NCI-H2029 (cell line): ENCODE measurements at regions not wholly inside any gene's neighbourhood (a gene's known extent, or its start where the extent isn't known, plus 50 kb on each side); places are given as distances from the start of the nearest gene placed in this dataset.

Experiments
- DNase-seq: peaks from one replicate; lab custom pipeline; 2025; lab: John Stamatoyannopoulos, UW

DNA sequence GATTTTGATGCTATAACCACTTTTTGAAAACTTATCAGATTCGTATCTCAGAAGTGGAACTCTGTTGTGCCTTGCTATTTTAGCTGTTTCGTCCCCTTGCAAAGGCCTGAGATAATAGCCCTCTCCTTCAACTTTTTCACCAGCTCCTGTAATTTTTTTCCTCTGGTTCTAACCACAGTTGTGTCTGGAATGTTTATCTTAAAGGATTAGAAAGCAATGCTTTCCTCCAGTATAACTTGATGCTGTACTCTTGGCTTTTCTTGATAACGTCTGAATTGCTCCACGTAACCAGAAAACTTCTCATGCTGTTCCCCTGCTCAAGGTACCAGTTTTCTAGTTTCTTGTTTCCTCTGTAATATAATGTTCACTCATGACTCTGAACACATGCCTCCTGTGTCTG, 209.4 kb downstream of the DTWD2 start:
- no peak for DNase-seq

DNA sequence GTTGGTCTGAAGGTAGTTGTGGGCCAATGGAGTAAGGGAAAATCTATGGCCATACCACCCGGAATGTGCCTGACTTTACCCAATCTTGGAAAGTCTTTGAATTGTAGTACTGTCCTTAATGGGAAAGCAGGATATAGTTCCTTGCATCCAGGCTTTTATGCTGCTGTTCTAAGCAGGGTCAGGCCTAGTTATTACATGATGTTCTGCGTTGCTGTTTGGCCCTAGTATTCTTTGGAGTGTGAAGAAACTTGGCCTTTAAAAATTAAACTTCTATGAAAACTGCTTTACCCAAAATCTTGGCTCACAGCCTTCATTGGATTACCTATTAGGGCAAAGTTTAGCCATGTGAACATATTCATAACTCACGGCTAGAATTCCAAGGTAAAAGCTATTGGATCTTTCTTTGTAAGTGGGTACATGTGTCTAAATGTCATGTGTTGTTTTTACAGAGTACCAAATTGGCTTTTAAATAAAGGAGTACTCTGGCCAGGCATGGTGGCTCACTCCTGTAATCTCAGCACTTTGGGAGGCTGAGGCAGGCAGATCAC, 211.1 kb downstream of the DTWD2 start:
- no peak for DNase-seq

DNA sequence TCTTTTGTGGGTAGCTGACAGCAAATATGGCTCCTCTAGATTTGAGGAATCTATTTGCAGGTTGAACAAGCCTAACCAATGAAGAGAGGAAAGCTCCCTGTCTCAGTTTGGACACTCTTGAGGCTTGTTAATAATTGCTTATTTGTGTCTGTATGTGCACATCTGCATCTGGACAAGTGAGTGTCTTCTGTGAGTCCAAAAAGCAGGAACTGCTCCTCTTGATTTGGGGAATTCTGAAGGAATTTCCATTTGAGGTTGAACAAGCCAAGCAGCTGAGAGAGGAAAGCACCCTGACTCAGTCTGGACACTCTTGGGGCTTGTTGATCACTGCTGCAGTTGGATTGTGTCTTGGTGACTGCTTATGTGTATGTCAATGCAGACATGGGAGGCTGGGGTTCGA, 211.6 kb downstream of the DTWD2 start:
- DNase-seq: no peak

DNA sequence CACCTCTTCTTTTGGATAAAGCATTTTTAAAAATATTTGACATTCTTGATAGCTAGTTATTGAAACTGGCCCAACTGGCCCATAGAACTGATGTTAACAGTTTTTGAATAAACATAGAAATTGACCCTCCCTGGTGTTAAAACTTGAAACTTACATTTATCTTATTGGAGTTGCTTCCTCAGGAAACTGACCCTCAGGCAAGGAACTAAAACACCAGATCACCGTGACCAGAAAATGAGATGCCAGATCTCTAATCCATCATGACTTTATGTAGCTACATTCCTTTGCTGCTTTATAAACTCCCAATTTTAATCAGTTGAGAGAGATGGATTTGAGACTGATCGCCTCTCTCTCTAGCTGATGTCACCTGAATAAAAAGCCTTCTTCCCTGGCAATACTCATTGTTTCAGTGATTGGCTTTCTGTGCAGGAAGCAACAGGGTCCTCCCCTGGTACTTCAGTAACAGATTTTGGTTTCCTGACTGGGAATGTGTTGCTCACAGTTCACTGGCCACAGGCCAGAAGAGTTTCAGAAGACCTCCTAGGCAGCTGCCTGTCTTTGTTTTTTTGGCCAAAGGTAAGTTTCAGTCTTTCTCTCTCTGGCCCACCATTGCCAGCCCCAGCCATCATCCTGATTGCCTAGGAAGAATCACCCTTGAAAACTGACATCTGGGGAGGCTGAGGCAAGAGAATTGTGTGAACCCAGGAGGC, 212.4 kb downstream of the DTWD2 start:
- no peak for DNase-seq

DNA sequence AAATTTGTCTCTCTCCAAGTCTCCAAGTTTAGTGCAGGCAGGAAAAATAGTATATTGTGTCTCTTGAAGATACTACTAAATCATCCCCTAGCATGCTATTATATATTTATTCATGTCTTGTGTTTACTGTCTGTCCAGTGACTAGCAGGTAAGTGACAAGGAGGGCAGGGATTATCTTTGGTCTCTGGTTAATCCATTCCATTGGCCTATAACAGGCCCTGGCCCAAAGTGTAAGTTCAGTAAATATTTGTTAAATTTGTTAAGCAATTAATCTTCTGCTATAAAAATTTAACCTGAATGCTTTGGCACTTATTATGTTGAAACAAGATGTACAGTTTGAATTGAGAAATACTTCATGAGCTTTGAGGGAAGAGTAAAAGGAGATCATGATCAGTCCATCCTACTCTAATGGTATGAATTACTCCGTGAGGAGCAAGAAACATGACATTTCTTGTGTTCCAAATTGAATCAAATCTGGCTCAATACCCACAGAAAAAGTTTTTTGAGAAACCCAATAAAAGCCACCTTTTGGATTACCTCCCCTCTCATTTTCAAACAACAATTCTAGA, 219.7 kb downstream of the DTWD2 start:
- DNase-seq: no peak

DNA sequence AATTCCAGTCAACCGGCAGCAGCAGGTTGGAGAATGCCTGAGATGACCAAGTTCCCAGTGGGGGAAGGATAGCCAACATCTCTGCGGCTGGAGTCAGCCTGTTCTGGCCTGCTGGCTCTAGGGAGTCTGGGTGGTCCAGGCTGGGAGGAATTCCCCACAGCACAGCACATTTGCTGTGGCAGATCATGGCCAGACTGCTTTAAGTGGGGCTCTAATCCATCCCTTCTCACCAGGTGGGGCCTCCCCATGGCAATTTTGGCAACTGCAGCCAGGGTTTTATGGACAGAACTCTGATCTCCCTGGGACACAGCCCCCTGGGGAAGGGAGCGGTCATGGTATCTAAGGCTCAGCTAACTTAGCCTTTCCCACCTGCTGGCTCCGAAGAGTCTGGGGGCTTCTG, 226.1 kb downstream of the DTWD2 start:
- no peak for DNase-seq

DNA sequence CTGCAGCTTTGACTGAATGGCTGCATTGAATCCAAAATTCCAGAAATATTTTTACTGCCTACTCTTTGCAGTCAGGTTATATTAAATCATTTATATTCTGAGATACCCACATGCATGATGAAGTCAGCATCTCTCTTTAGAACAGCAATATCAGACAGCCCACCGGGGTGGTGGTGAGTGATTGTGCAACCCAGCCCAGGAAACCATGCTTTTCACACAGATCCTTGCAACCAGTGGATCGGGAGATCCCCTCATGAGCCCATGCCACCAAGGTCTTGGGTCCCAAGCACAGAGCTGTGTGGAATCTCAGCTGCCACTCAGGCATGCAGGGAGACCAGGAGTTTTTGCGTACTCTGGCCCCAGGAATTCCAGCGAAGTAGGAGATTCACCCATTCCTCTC, 226.5 kb downstream of the DTWD2 start:
- DNase-seq: no peak

DNA sequence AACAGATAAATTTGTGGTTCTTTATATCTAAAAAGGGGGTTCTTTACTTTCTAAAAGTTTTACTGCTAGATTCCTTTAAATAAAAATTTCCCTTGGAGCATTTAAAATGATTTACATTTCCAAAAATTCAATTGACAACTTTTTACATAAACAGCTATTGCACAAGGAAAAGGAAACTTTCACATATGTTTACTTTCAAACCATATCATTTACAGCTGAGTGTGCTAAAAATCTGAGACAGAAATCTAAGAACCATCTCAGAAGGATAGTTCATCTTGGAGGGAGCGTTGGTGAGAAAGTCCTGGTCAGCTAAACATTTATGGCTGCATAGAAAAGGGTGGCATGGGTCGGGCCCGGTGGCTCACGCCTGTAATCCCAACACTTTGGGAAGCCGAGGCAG, 235.4 kb downstream of the DTWD2 start:
- DNase-seq: no peak

DNA sequence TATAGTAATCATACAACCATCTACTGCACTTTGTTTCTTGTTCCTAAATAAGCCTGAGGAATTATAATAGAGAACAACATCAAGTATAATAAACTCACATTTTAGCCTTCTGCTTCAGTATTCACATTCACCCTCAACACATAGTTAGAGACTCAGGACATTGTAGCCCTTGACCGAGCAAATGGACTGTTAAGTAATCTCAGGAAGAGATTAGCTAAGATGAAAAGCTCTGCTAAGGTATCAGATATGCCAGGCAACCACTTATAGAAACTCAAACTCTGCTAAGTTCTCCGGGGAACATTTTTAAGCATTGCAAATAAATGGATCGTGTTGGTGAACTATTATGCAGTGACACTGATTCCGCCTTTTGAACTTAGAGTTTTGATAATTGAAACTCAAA, 252.0 kb downstream of the DTWD2 start:
- DNase-seq: no peak

DNA sequence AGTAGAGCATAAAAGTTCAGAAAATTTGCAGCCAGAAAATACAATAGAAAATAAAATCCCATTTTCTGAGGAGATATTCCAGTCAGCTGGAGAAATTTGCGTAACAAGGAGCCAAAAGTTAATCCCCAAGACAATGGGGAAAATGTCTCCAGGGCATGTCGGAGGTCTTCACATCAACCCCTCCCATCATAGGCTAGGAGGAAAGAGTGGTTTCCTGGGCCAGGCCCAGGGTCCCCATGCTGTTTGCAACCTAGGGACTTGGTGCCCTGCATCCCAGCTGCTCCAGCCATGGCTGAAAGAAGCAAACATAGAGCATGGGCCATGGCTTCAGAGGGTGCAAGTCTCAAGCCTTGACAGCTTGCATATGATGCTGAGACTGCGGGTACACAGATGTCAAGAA, 255.0 kb downstream of the DTWD2 start:
- DNase-seq: no peak

DNA sequence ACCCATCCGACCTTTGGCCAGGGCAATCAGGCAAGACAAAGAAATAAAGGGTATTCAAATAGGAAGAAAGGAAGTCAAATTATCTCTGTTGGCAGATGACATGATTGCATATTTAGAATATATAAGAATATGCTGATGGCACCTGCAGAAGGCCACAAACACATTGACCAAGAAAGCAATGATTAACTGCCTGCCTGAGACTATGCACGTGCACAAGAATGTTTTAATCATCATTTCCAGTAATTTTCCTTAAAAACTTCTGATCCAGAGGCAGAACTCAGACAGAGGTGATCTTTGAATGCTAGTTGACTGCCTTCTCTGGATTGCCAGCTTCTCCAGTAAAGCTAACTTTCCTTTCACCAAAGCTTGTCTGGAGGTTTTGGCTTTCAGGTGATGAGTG, 260.2 kb downstream of the DTWD2 start:
- no peak for DNase-seq

DNA sequence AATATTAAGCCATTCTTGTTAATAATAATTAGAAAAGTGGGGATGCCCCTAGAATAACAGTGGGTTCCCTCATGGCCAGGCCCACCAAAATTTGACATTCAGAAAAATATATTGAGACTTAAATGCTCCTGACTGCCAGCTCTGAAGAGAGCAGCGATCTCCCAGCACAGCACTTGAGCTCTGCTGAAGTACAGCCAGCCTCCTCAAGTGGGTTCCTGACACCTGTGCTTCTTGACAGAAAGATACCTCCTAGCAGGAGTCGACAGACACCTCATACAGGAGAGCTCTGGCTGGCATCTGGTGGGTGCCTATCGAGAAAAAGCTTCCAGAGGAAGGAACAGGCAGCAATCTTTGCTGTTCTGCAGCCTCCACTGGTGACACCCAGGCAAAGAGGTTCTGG, 261.5 kb downstream of the DTWD2 start:
- no peak for DNase-seq

DNA sequence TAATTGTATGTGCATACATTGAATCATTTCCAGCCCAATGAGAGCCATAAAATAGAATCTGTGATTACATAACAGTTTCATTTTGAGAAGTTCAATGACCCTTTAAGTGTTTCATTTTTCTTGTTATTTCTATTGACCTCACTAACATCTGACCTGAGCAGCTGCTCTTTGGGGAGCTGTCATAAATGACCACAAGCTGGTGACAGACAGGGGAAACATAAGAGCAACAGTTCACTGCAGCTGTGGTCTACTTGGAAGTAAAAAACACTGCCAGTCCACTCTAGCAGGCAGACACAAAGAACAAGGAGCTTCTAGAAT, 265.4 kb downstream of the DTWD2 start:
- DNase-seq: no peak

DNA sequence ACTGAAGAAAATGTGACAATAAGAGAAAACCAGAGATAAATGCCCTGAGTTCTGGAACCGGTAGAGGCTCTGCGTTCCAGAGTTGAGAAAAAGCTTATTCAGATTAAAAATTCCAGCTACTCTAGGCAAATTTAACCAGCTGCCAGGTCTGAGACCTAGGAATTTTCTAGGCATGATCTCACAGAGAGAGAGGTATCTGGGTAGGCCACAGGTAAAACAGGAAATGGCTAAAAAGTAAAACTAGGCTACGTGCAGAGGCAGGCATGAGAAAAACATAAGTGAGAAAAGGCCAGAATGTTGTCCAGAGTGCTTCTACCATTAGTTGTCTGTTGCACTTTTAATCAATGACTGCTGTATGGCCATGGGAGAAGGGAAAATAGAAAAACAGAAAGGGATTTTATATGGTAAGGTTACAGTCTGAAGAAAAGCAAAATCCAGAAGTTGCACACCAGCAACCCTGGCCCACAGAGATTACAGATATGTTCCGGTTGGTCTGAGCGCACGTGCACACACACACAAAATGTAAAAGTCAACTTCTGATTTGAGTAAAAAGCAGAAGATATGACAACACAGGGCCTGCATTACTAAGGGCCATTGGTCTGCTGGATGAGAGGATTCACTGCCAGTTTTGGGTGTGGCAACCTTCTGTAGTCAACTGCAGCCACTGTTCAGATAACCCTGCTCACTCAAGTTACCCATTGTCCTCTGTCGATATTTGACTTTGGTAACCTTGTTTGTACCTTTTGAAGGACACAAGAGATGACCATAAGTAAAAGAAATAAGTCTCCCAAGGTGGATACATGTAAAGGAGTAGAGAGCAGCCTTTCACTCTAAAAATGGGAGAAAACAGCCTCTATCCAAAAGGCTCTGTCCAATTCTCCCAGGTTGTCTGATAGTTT, 266.0 kb downstream of the DTWD2 start:
- DNase-seq: no peak

DNA sequence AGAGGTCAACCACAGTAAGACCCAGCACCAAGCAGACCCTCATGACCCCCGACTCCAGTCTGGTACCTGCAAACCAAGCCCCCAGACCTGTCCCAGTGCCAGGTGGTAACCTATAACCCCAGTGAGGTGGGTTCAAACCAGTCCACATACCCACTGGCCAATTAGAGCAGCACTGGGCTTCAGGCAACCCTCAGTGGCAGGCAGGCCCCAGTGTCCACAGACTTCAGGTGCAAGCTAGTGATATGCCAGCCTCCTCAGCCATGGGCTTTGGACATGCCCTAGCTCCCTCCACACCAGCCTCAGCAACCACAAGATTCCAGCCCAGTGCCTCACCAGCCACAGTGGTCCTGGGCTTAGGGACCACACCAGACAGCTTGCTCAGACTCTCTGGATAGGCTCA, 276.6 kb downstream of the DTWD2 start:
- no peak for DNase-seq

DNA sequence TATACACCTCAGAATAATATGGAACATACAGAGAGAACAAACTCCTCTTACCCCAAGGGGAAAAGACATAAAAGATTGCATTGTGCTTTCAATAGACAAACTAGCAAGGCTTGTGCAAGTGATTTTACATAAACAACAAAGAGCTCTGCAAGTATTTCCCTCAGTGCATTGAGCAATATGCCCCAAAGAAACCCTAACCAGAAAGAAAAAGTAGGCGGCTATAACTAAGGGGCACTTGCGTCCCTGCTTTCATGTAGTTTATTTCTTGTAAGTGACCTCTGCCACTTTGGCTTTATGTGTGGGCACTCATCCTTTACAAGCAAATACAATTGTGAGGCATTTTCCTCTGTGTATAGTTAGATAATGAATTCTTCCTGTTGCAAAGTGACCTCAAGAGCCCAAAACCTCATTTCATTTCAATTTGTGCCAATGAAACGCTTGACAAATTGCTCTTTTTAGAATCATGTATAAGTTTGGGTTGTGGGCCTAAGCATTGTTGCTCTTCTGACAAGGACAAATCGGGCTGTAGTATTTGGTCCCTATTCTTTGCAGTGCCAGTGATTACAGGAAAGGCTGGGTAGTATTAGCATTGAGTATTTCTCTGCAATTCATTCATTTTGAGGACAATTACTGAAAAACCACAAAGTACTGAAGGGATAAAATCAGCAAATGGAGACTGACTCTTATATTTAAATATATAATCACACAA, 282.2 kb downstream of the DTWD2 start:
- no peak for DNase-seq

DNA sequence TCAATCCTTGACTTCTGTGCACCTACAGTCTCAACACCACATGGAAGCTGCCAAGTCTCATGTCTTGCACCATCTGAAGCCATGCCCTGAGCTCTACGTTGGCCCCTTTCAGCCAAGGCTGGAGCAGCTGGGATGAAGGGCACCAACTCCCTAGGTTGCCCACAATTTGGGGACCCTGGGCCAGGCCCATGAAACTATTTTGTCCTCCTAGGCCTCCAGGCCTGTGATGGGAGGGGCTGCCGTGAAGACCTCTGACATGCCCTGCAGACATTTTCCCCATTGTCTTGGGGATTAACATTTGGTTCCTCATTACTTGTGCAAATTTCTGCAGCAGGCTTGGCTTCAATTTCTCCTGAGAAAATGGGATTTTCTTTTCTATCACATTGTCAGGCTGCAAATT, 285.1 kb downstream of the DTWD2 start:
- DNase-seq: no peak

DNA sequence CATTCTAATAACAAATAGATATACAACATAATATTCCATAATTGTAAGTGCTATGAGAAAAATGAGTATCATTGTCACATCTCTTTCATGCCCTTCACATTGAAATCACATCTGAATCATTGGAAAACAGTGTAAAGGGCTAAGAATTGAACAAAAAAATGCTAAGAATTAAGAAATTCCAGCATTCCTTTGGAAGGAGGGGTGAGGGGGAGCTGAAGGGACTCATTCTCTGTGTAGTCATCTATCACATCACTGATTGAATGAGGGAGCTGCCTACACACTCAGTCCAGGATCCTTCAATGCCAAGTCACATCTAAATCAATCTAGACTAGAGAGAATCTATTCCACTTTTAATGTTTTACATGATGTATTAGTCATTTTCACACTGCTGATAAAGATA, 286.6 kb downstream of the DTWD2 start:
- no peak for DNase-seq

DNA sequence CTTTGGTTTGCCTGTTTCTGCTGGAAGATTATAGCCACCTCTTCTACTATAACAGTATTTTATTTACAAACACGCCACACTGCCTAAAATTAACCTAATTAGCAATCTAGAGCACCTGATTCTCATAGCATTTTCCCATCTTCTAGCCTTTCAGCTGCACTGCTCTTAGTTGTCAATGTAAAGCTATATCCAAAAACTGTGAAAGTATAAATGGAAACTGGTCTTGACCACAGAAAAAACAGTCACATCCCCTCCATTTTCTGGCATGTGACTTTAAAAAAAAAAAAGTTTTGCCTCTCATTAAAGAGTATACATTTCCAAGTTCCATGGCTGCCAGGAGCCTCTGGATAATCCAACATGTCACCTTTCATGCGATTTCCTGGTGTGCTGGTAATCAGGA, 287.8 kb downstream of the DTWD2 start:
- DNase-seq: no peak

DNA sequence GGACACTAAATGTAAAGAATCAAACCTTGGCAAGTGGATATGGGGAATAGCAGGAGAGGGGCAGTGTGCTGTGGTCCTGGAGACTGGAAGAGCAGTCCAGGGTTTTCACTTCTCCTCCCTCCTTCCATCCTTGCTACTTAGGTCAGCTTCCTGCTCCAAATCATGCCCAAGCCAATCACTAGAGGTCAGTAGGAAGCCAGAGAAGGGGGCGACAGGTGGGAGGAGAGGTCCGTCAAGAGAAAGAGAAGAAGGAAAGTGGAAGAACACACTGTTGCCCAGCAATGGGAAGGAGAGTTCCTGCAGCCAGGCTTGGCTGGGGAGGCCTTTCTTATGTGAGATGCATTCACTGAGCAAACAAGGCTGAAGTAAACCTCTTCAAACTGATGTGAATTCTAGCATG, 289.6 kb downstream of the DTWD2 start:
- DNase-seq: no peak

DNA sequence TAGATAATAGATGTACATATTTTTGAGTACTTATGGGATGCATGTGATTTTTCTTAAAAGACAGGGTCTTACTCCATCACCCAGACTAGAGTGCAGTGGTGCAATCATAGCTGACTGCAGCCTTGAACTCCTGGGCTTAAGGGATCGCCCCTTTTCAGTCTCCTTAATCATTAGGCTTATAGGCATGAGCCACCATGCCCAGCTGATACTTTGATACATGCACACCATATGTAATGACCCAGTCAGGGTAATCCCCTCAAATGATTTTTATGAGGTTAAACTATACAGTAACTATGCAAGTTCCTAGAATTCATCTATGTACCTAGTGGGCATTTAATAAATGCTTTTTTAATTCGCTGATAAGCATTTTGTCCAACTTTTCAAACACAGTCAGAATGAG, 292.3 kb downstream of the DTWD2 start:
- no peak for DNase-seq

DNA sequence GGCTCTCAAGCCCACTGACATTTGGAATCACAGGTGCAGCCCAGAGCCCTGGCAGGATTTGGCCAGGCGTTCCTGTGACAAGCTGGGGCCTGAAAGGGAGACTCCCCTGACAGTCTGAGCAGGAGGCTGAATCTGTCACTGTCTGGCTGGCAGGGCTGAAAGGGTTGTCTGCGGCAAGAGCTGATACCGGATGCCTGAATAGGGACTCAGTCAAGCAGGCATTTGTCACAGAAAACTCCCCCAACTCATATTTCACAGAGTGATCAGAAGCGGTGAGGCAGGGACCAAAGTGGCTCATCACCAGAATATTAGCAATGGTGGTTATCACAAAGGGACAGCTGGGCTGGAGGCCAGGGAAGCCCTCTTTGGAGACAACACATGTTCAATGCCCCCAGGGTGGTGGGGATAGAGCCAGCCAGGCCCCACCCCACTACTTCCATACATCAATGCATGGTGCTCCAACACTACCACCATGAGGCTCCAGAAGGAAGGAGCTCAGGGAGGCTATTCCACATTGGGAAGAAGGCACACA, 295.5 kb downstream of the DTWD2 start:
- no peak for DNase-seq
